Cardiac muscle cell (in vitro differentiated cells and primary cell): ENCODE measurements at regions not wholly inside any gene's neighbourhood (a gene's known extent, or its start where the extent isn't known, plus 50 kb on each side); places are given as distances from the start of the nearest gene placed in this dataset.
"Not testable (repeated sequence)": the region's sequence is repeated elsewhere in the genome, so short reads cannot be mapped to it uniquely, and the experiment has no call there.

Experiments used
- DNase-seq, 2 donors: peaks; one replicate each; pipeline versions ENCODE4 v3.0.0 to v3.0.0-alpha.2; 2010 to 2017; ENCODE audit warnings: low read depth in 1 of 2, low spot score in 1 of 2
- H3K27ac ChIP-seq: fragments of 200-600 bp; sonication (generic); 2 replicates; pipeline ENCODE4 v1.5.1; 2016
- H3K27me3 ChIP-seq: fragments of 200-600 bp; sonication (generic); 2 replicates; pipeline ENCODE4 v1.6.0; 2016; ENCODE audit warnings: control low read depth
- H3K36me3 ChIP-seq: fragments of 200-600 bp; sonication (generic); 2 replicates; pipeline ENCODE4 v1.5.1; 2016; ENCODE audit warnings: control low read depth
- H3K4me1 ChIP-seq: fragments of 200-600 bp; sonication (generic); 2 replicates; pipeline ENCODE4 v1.8.1; 2017; ENCODE audit warnings: low read depth, mild to moderate bottlenecking, mixed run types
- H3K4me3 ChIP-seq: fragments of 200-600 bp; sonication (generic); 2 replicates; pipeline ENCODE4 v1.5.1; 2016; ENCODE audit warnings: mild to moderate bottlenecking
- H3K9me3 ChIP-seq: fragments of 200-600 bp; sonication (generic); 2 replicates; pipeline ENCODE4 v1.5.1; 2017; ENCODE audit warnings: low read depth, mild to moderate bottlenecking, control low read depth
- CTCF ChIP-seq: IDR thresholded peaks from 2 replicates; pipeline ENCODE4 v1.5.1; 2012; ENCODE audit warnings: low read depth, mild to moderate bottlenecking, low read length

GRCh38 chr4:124070688-124071484 is 641.6 kb downstream of the ANKRD50 start:
- Histone ChIP-seq H3K27me3 (no peaks in the 10 kb centered on the region), H3K9me3 (no peaks in the 10 kb centered on the region), H3K4me1 (no peaks in the 10 kb centered on the region), H3K27ac (no peak overlapping the region), H3K36me3 (no peaks in the 10 kb centered on the region), H3K4me3 (no peak overlapping the region)
- no peak for DNase-seq
- TF ChIP-seq CTCF, result no peak

GRCh38 chr4:124075276-124075675 is 637.3 kb downstream of the ANKRD50 start:
- not testable (repeated sequence) for H3K27ac ChIP-seq, H3K36me3 ChIP-seq, H3K4me3 ChIP-seq, H3K27me3 ChIP-seq, H3K4me1 ChIP-seq, H3K9me3 ChIP-seq, DNase-seq

GRCh38 chr4:124079174-124079780 is 633.3 kb downstream of the ANKRD50 start:
- no peaks in the 10 kb centered on the region for H3K9me3 ChIP-seq

GRCh38 chr4:124083711-124084110 is 628.8 kb downstream of the ANKRD50 start:
- no peak overlapping the region for H3K4me3 ChIP-seq
- no peak for DNase-seq
- no peaks in the 10 kb centered on the region for H3K4me1 ChIP-seq
- no peaks in the 10 kb centered on the region for H3K36me3 ChIP-seq
- no peak overlapping the region for H3K27ac ChIP-seq
- TF ChIP-seq CTCF, result no peak
- no peaks in the 10 kb centered on the region for H3K27me3 ChIP-seq
- no peaks in the 10 kb centered on the region for H3K9me3 ChIP-seq

More at GRCh38 chr4:124079174-124079780, 633.3 kb downstream of the ANKRD50 start:
- Histone ChIP-seq H3K4me1 (no peaks in the 10 kb centered on the region), H3K36me3 (no peaks in the 10 kb centered on the region), H3K27ac (no peak overlapping the region), H3K27me3 (no peaks in the 10 kb centered on the region), H3K4me3 (no peak overlapping the region)
- TF ChIP-seq CTCF, result no peak
- DNase-seq, result peak in 1 of 2 donors; percentile 28

GRCh38 chr4:124085561-124086180 is 626.9 kb downstream of the ANKRD50 start:
- Histone ChIP-seq H3K4me1 (no peaks in the 10 kb centered on the region), H3K9me3 (no peaks in the 10 kb centered on the region), H3K27ac (no peak overlapping the region), H3K27me3 (no peaks in the 10 kb centered on the region), H3K4me3 (no peak overlapping the region), H3K36me3 (no peaks in the 10 kb centered on the region)
- no peak for TF ChIP-seq CTCF
- DNase-seq, result peak in 1 of 2 donors; percentile 84

GRCh38 chr4:124090021-124090420 is 622.5 kb downstream of the ANKRD50 start:
- Histone ChIP-seq H3K36me3 (no peaks in the 10 kb centered on the region), H3K4me1 (no peaks in the 10 kb centered on the region), H3K27me3 (no peaks in the 10 kb centered on the region), H3K4me3 (no peak overlapping the region), H3K27ac (no peak overlapping the region), H3K9me3 (no peaks in the 10 kb centered on the region)
- no peak for TF ChIP-seq CTCF
- DNase-seq, result no peak
